HG02588 (cell line): ENCODE measurements at regions not wholly inside any gene's neighbourhood (a gene's known extent, or its start where the extent isn't known, plus 50 kb on each side); places are given as distances from the start of the nearest gene placed in this dataset.

ENCODE experiments used
- ATAC-seq: cut with Tn5 transposase; IDR thresholded peaks from one replicate; pipeline ENCODE4 v1.9.1; 2021; ENCODE audit warnings: mild to moderate bottlenecking, moderate library complexity; ENCODE audit not compliant: unreplicated experiment

- no peak for ATAC-seq
Measured at GRCh38 chr14:71525663-71526221, 406.5 kb upstream of the RGS6 start.

GRCh38 chr14:71526388-71526787 is 405.8 kb upstream of the RGS6 start:
- ATAC-seq: no peak

DNA sequence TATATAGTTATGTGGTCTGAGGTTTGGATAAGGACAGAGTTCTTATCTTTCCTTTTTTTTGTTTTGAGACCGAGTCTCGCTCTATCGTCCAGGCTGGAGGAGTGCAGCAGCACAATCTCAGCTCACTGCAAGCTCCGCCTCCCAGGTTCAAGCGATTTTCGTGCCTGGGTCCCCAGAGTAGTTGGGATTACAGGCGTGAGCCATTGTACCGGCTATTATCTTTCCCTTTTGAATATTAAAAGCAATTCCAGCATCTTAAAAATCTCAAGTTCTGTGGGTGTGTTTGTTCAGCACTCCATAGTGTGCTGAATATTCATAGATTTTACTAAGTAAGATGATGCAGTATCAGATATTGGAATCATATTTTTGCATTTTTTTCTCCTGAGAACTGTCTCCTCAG is 404.4 kb upstream of the RGS6 start:
- ATAC-seq: no peak

DNA sequence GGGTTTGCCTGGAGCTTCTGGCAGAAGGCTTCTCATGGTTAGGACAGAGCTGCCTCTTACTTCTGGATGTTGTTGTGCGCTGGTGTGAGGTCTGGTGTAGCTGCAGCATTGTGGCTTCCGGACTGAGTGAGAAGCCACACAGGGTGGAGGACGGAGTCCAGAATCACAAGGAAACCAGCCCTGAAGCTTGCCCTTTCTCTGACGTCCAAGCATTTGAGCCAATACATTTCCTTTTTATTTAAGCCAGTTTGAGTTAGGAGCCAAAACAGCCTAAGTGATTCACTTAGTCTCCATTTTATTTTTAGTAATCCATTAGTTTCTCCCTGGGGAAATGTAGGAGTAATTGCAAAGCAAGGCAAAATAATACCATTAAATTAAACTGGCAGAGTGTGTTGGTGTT is 402.4 kb upstream of the RGS6 start:
- ATAC-seq: no peak

GRCh38 chr14:71532344-71532743 is 399.9 kb upstream of the RGS6 start:
- ATAC-seq: no peak

DNA sequence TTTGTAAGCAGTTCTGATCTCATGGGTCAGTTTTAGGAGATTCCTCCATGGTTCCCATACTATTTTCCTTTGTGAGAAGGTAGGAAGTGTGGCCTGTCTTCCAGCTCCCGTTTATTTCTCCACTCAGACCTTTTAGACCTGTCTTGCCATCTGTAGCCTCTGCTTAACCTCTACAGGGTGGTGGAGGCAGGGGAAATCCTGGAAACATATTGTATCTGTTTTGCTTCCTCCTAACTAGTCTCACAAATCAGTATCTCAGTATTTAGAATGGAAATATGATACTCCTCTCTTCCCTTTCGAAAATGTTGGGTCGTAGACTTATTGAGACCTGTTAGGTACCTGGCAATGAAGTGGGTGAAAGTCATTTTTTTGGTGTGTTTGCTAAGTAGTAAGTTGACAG is 399.4 kb upstream of the RGS6 start:
- no peak for ATAC-seq

DNA sequence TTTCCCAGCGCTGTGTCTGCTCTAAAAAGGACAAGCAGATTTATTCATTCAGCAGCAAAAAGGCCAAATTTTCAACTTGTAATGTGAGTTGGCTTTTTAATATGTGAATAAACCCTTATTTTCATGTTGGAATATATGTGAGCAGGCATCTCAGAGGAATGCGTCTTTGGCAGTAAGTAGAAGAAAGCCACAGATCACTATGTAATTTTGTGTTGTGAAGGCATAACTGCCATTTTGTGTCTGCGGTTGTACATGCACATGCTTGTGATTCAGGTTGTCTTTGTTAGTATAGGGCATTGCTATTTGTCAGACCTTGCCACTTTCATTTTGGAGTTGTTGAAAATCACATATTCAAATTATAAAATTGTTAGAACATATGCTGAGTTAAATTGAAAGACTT is 398.8 kb upstream of the RGS6 start:
- ATAC-seq: no peak

GRCh38 chr14:71533800-71534199 is 398.4 kb upstream of the RGS6 start:
- ATAC-seq: no peak

DNA sequence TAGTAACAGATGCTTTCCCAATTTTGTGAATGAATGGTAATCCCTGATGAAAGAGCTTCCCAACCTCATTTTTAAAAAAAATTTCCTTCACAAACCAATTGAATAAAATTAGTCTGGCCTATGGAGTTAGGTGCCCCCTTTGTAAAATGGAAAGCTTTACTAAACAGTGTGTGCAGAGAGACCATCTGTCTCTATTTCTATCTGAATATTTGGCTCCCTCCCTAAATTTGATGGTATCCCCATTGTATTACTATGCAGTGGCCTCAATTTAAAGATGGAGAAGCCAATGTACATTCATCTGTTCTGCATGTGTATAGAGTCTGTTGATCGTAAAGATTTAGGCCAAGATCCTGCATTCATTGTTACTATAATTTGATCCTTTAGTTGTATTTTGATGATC is 397.7 kb upstream of the RGS6 start:
- ATAC-seq: no peak

GRCh38 chr14:71536015-71536740 is 396.1 kb upstream of the RGS6 start:
- no peak for ATAC-seq

- ATAC-seq: no peak
Measured at GRCh38 chr14:71536927-71537772, 395.1 kb upstream of the RGS6 start.

- no peak for ATAC-seq
Measured at GRCh38 chr14:71538288-71538687, 393.9 kb upstream of the RGS6 start.

DNA sequence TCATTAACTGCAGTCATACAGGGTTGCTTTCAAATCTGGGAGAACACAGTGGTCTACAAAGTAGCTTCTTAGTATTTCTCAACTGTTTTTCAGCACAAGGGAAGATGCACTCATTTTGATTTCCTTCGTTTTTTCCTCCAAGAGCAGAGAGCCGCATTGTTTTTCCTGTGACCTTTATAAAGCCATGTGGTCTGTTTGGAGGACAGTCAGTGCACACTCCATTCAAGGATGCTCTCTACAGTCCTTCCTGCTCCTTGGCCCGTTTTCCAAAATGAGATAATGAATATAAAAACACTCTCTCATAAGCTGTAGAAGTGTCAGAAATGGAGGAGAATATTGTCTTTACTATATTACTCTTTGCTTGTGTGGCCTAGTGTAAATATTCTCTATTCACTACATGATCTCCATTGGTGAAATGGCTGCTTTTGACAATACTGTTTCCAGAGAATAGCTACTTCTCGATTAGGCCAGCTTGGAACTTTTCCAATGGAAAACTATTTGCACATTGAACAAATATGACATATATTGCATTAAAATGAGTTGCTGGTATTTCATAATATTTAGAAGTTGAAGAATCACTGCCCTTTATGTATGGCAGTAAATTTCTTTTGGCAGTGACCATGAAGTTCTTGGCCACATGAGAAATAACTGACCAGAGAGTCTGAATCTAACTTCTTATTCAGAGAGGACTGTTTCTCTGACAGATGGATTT is 393.1 kb upstream of the RGS6 start:
- ATAC-seq: no peak

- ATAC-seq: no peak
Measured at GRCh38 chr14:71539650-71540285, 392.5 kb upstream of the RGS6 start.

DNA sequence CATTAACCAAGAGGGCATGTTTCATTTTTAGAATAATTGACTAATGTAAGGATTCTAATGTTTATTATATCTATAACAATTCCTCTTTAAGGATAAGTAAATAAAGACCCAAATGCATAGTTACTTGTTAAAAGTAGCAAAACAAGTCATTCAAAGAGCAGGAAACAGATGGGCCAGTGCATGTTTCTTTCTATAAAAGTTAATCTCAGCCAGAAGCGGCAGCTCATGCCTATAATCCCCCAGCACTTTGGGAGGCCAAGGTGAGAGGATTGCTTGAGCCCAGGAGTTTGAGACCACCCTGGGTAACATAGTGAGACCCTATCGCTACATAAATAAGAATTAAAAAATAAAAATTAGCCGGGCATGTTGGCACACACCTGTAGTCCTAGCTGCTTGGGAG is 391.0 kb upstream of the RGS6 start:
- ATAC-seq: no peak

GRCh38 chr14:71541973-71542690 is 390.1 kb upstream of the RGS6 start:
- no peak for ATAC-seq

DNA sequence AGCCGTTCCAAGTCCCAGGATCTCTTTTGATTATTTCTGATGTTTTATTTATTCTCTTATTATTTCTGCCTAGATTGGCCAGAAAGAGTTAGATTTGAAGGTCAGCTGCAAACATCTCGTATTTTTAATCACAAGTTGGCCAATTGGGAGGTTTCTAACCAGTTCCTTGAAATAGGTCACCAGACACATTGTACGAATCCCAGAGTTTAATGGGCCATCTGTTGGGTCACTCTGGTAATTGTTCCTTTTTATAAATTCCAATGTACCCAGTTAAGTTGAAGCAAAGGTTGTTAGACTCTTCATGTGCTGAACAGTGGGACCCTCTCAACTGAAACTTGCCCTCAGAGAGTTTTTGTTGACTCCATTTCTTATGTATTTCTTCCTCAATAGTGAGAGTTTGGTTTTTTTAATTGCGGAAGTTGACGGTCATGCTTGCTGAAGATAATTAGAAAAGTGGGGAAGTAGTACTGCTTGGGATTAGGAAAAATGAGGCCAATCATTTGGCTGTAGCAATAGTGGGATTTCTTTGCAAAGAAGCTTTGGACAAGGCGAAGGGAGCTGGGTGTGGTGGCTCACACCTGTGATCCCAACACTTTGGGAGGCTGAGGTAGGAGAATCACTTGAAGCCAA is 382.7 kb upstream of the RGS6 start:
- ATAC-seq: no peak

DNA sequence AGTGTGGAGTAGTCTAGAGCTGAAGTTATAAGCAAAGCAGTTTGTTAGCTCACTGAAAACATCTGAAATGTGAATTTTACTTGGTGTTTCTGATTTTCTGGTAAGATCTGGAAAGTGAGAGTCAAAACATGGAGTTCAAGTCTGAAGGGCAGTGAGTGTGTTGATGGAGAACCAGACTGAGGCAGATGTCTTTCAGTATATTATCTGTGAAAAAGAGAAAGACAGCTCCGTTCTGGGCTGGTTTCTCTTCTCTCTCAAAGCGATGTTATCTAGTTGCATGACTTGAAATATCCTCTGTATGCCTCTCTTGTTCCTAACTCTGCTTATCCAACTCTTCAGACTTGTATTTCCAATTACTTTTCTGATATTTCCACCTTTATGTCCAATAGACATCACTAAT is 381.9 kb upstream of the RGS6 start:
- ATAC-seq: no peak

- ATAC-seq: no peak
Measured at GRCh38 chr14:71551291-71551950, 380.8 kb upstream of the RGS6 start.
